Stimulated activated naive CD8-positive, alpha-beta T cell treated with anti-CD3 and anti-CD28 coated beads, Interleukin-15, amount 100 ng/mL, for 72 hours (primary cell): ENCODE measurements at regions not wholly inside any gene's neighbourhood (a gene's known extent, or its start where the extent isn't known, plus 50 kb on each side); places are given as distances from the start of the nearest gene placed in this dataset.
"Not testable (repeated sequence)": the region's sequence is repeated elsewhere in the genome, so short reads cannot be mapped to it uniquely, and the experiment has no call there.

Source experiments
- ATAC-seq: fragments of 150-1000 bp; cut with Tn5 transposase; 2 replicates; pipeline ENCODE4 v1.10.0; 2021; ENCODE audit warnings: mild to moderate bottlenecking, moderate library complexity
- DNase-seq, 2 donors: peaks; one replicate each; pipeline ENCODE4 v3.0.0; 2021 to 2022
- H3K27ac Mint-ChIP-seq, 2 donors: one replicate each; pipeline ENCODE4 v1.8.0; 2022; ENCODE audit warnings: mild to moderate bottlenecking in 2 of 2, mixed read lengths in 2 of 2, moderate library complexity in 2 of 2
- H3K27me3 Mint-ChIP-seq: one replicate; pipeline ENCODE4 v1.8.0; 2022; ENCODE audit warnings: mixed read lengths
- H3K4me1 Mint-ChIP-seq: one replicate; pipeline ENCODE4 v1.8.0; 2022; ENCODE audit warnings: mild to moderate bottlenecking, mixed read lengths
- H3K4me3 Mint-ChIP-seq, 2 donors: one replicate each; pipeline ENCODE4 v1.8.0; 2022; ENCODE audit warnings: mild to moderate bottlenecking in 2 of 2, mixed read lengths in 2 of 2, moderate library complexity in 1 of 2
- H3K9me3 Mint-ChIP-seq, 2 donors: one replicate each; pipeline ENCODE4 v1.8.0; 2022; ENCODE audit warnings: mixed read lengths in 2 of 2

GRCh38 chr21:18529254-18529653 lies 125.7 kb upstream of the TMPRSS15 start:
- Mint-ChIP-seq H3K4me1 (no peaks in the 10 kb centered on the region), H3K27me3 (no peaks in the 10 kb centered on the region), H3K27ac (no peak overlapping the region), H3K9me3 (no peaks in the 10 kb centered on the region), H3K4me3 (no peak overlapping the region)
- DNase-seq (no peak), ATAC-seq (no peak)

GRCh38 chr21:18542081-18542480 lies 138.5 kb upstream of the TMPRSS15 start:
- no peak for ATAC-seq
- Mint-ChIP-seq H3K9me3 (peaks cover 0 to 7% of the 10 kb centered on the region in 2 donors), H3K4me3 (no peak overlapping the region), H3K4me1 (no peaks in the 10 kb centered on the region), H3K27me3 (no peaks in the 10 kb centered on the region), H3K27ac (no peak overlapping the region)
- no peak for DNase-seq

- Mint-ChIP-seq H3K27me3 (no peaks in the 10 kb centered on the region), H3K4me3 (no peak overlapping the region), H3K9me3 (peaks cover 0 to 4% of the 10 kb centered on the region in 2 donors), H3K4me1 (no peaks in the 10 kb centered on the region), H3K27ac (no peak overlapping the region)
- ATAC-seq (no peak), DNase-seq (no peak)
These were observed 142.3 kb upstream of the TMPRSS15 start for GRCh38 chr21:18545908-18546307.

GRCh38 chr21:18547347-18547746 lies 143.8 kb upstream of the TMPRSS15 start:
- DNase-seq (no peak), ATAC-seq (no peak)
- Mint-ChIP-seq H3K4me1 (no peaks in the 10 kb centered on the region), H3K27me3 (no peaks in the 10 kb centered on the region), H3K27ac (no peak overlapping the region), H3K4me3 (no peak overlapping the region), H3K9me3 (peaks cover 0 to 4% of the 10 kb centered on the region in 2 donors)

- H3K9me3 Mint-ChIP-seq: peaks cover 0 to 4% of the 10 kb centered on the region in 2 donors
- H3K4me1 Mint-ChIP-seq: no peaks in the 10 kb centered on the region
- no peaks in the 10 kb centered on the region for H3K27me3 Mint-ChIP-seq
- no peak overlapping the region for H3K27ac Mint-ChIP-seq
- no peak overlapping the region for H3K4me3 Mint-ChIP-seq
- ATAC-seq (no peak), DNase-seq (no peak)
These were observed 144.7 kb upstream of the TMPRSS15 start for GRCh38 chr21:18548249-18548648.

- DNase-seq: no peak
These were observed 145.8 kb upstream of the TMPRSS15 start for GRCh38 chr21:18549214-18549905.

GRCh38 chr21:18550361-18550760 lies 146.8 kb upstream of the TMPRSS15 start:
- Mint-ChIP-seq H3K4me3 (no peak overlapping the region), H3K9me3 (no peaks in the 10 kb centered on the region), H3K4me1 (no peaks in the 10 kb centered on the region), H3K27me3 (no peaks in the 10 kb centered on the region), H3K27ac (no peak overlapping the region)
- DNase-seq (no peak), ATAC-seq (no peak)

More at GRCh38 chr21:18549214-18549905, 145.8 kb upstream of the TMPRSS15 start:
- Mint-ChIP-seq H3K4me3 (no peak overlapping the region), H3K27ac (no peak overlapping the region), H3K9me3 (peaks cover 0 to 4% of the 10 kb centered on the region in 2 donors), H3K4me1 (no peaks in the 10 kb centered on the region), H3K27me3 (no peaks in the 10 kb centered on the region)
- no peak for ATAC-seq

GRCh38 chr21:18553786-18554185 lies 150.2 kb upstream of the TMPRSS15 start:
- H3K4me1 Mint-ChIP-seq: no peaks in the 10 kb centered on the region
- H3K27ac Mint-ChIP-seq: no peak overlapping the region
- H3K9me3 Mint-ChIP-seq: peaks cover 0 to 14% of the 10 kb centered on the region in 2 donors
- H3K4me3 Mint-ChIP-seq: no peak overlapping the region
- DNase-seq: no peak
- no peaks in the 10 kb centered on the region for H3K27me3 Mint-ChIP-seq
- ATAC-seq: no peak

- not testable (repeated sequence) for H3K27me3 Mint-ChIP-seq, H3K4me3 Mint-ChIP-seq, ATAC-seq, H3K4me1 Mint-ChIP-seq, H3K9me3 Mint-ChIP-seq, H3K27ac Mint-ChIP-seq, DNase-seq
These were observed 164.2 kb upstream of the TMPRSS15 start for GRCh38 chr21:18567770-18568169.

- peaks cover 0 to 10% of the 10 kb centered on the region in 2 donors for H3K9me3 Mint-ChIP-seq
- DNase-seq: no peak
- no peaks in the 10 kb centered on the region for H3K4me1 Mint-ChIP-seq
- no peak overlapping the region for H3K27ac Mint-ChIP-seq
- H3K4me3 Mint-ChIP-seq: no peak overlapping the region
- H3K27me3 Mint-ChIP-seq: no peaks in the 10 kb centered on the region
- ATAC-seq: no peak
These were observed 184.5 kb upstream of the TMPRSS15 start for GRCh38 chr21:18588001-18588662.

- Mint-ChIP-seq H3K4me1 (no peaks in the 10 kb centered on the region), H3K27ac (no peak overlapping the region), H3K27me3 (no peaks in the 10 kb centered on the region), H3K9me3 (peaks cover 0 to 6% of the 10 kb centered on the region in 2 donors), H3K4me3 (no peak overlapping the region)
- no peak for DNase-seq
- ATAC-seq: no peak
These were observed 197.6 kb upstream of the TMPRSS15 start for GRCh38 chr21:18601146-18601545.

- Mint-ChIP-seq H3K4me1 (no peaks in the 10 kb centered on the region), H3K27me3 (no peaks in the 10 kb centered on the region)
- no peak for ATAC-seq
These were observed 199.1 kb upstream of the TMPRSS15 start for GRCh38 chr21:18602711-18603110.

GRCh38 chr21:18603261-18603660 lies 199.7 kb upstream of the TMPRSS15 start:
- no peaks in the 10 kb centered on the region for H3K27me3 Mint-ChIP-seq
- H3K4me1 Mint-ChIP-seq: no peaks in the 10 kb centered on the region
- DNase-seq: no peak
- no peak overlapping the region for H3K27ac Mint-ChIP-seq
- ATAC-seq: no peak
- no peak overlapping the region for H3K4me3 Mint-ChIP-seq
- peaks cover 0 to 6% of the 10 kb centered on the region in 2 donors for H3K9me3 Mint-ChIP-seq

More at GRCh38 chr21:18602711-18603110, 199.1 kb upstream of the TMPRSS15 start:
- Mint-ChIP-seq H3K4me3 (no peak overlapping the region), H3K9me3 (peaks cover 0 to 6% of the 10 kb centered on the region in 2 donors), H3K27ac (no peak overlapping the region)
- DNase-seq: no peak

- H3K9me3 Mint-ChIP-seq: peaks cover 0 to 6% of the 10 kb centered on the region in 2 donors
- ATAC-seq (no peak), DNase-seq (no peak)
- no peaks in the 10 kb centered on the region for H3K4me1 Mint-ChIP-seq
- H3K27ac Mint-ChIP-seq: no peak overlapping the region
- no peak overlapping the region for H3K4me3 Mint-ChIP-seq
- H3K27me3 Mint-ChIP-seq: no peaks in the 10 kb centered on the region
These were observed 200.4 kb upstream of the TMPRSS15 start for GRCh38 chr21:18603980-18604379.

- Mint-ChIP-seq H3K27ac (no peak overlapping the region), H3K9me3 (peaks cover 0 to 3% of the 10 kb centered on the region in 2 donors), H3K4me3 (no peak overlapping the region), H3K27me3 (no peaks in the 10 kb centered on the region), H3K4me1 (no peaks in the 10 kb centered on the region)
- no peak for ATAC-seq
- DNase-seq: no peak
These were observed 204.6 kb upstream of the TMPRSS15 start for GRCh38 chr21:18608226-18608625.

- Mint-ChIP-seq H3K27ac (no peak overlapping the region), H3K27me3 (no peaks in the 10 kb centered on the region), H3K4me3 (no peak overlapping the region), H3K9me3 (no peaks in the 10 kb centered on the region), H3K4me1 (no peaks in the 10 kb centered on the region)
- DNase-seq: no peak
- no peak for ATAC-seq
These were observed 210.7 kb upstream of the TMPRSS15 start for GRCh38 chr21:18614303-18614702.
